ENCODE measurements at regions not wholly inside any gene's neighbourhood (a gene's known extent, or its start where the extent isn't known, plus 50 kb on each side); places are given as distances from the start of the nearest gene placed in this dataset.
A peak's percentile ranks its signal among the peaks of the same experiment; 100 is the strongest.

- H3K4me3 ChIP-seq (ENCODE audit: low read depth, low read length) = no peak overlapping the region
- no peak for DNase-seq (ENCODE audit: low read depth)
- TF ChIP-seq CTCF (IDR thresholded peaks at IDR 0.05; ENCODE audit: insufficient read depth, low read length) = no peak
Measured at GRCh38 chr6:28655164-28655563, 129.5 kb downstream of the GPX5 start.

GRCh38 chr6:28656715-28657114 lies 131.0 kb downstream of the GPX5 start:
- TF ChIP-seq CTCF (IDR thresholded peaks at IDR 0.05; ENCODE audit: insufficient read depth, low read length) = no peak
- DNase-seq (ENCODE audit: low read depth) = no peak
- H3K4me3 ChIP-seq (ENCODE audit: low read depth, low read length) = no peak overlapping the region

- no peak for DNase-seq (ENCODE audit: low read depth)
- TF ChIP-seq CTCF (IDR thresholded peaks at IDR 0.05; ENCODE audit: insufficient read depth, low read length) = no peak
- peak overlapping the region; percentile 32 for H3K4me3 ChIP-seq (ENCODE audit: low read depth, low read length)
Measured at GRCh38 chr6:28657381-28657768, 131.7 kb downstream of the GPX5 start.

GRCh38 chr6:28657769-28658465 lies 132.2 kb downstream of the GPX5 start:
- peak overlapping the region; percentile 64 for H3K4me3 ChIP-seq (ENCODE audit: low read depth, low read length)
- TF ChIP-seq CTCF (IDR thresholded peaks at IDR 0.05; ENCODE audit: insufficient read depth, low read length) = no peak
- DNase-seq (ENCODE audit: low read depth) = peak; percentile 81

- peak; percentile 16 for DNase-seq (ENCODE audit: low read depth)
- no peak for TF ChIP-seq CTCF (IDR thresholded peaks at IDR 0.05; ENCODE audit: insufficient read depth, low read length)
- peak overlapping the region; percentile 64 for H3K4me3 ChIP-seq (ENCODE audit: low read depth, low read length)
Measured at GRCh38 chr6:28658475-28659249, 133.0 kb downstream of the GPX5 start.

- TF ChIP-seq CTCF (IDR thresholded peaks at IDR 0.05; ENCODE audit: insufficient read depth, low read length) = no peak
- peak overlapping the region; percentile 64 for H3K4me3 ChIP-seq (ENCODE audit: low read depth, low read length)
- DNase-seq (ENCODE audit: low read depth) = no peak
Measured at GRCh38 chr6:28659250-28659566, 133.5 kb downstream of the GPX5 start.
